C4-2B (cell line): ENCODE measurements at regions not wholly inside any gene's neighbourhood (a gene's known extent, or its start where the extent isn't known, plus 50 kb on each side); places are given as distances from the start of the nearest gene placed in this dataset.

Experiments used
- CTCF ChIP-seq: fragments of 450-650 bp; conservative IDR thresholded peaks from 2 replicates; pipeline ENCODE4 v1.5.1; 2017; ENCODE audit warnings: mild to moderate bottlenecking
- ZFX ChIP-seq: fragments of 450-650 bp; IDR thresholded peaks from 2 replicates; pipeline ENCODE4 v1.6.1; 2017

- TF ChIP-seq CTCF (no peak), ZFX (no peak)
Measured at GRCh38 chr9:25889661-25890060, 211.4 kb upstream of the TUSC1 start.
